Neural cell (in vitro differentiated cells): ENCODE measurements at regions not wholly inside any gene's neighbourhood (a gene's known extent, or its start where the extent isn't known, plus 50 kb on each side); places are given as distances from the start of the nearest gene placed in this dataset.

Source experiments
- H2AFZ ChIP-seq: fragments of 200-600, 300-800 bp; sonication (generic), shearing (Covaris generic); 2 replicates; pipeline ENCODE4 v1.6.0; 2014; ENCODE audit warnings: low read depth, mild to moderate bottlenecking, antibody characterized with exemption, low read length, moderate library complexity
- H3F3A ChIP-seq: fragments of 200-600 bp; shearing (Covaris generic); 2 replicates; pipeline ENCODE4 v1.6.1; 2016; ENCODE audit warnings: mild to moderate bottlenecking, moderate library complexity, mixed read lengths, antibody characterized with exemption, low read length; ENCODE audit not compliant: insufficient read depth, poor library complexity, severe bottlenecking
- H3K27ac ChIP-seq: fragments of 200-600, 300-800 bp; sonication (generic), shearing (Covaris generic); 2 replicates; pipeline ENCODE4 v1.5.1; 2014; ENCODE audit warnings: mild to moderate bottlenecking, low read length, moderate library complexity
- H3K27me3 ChIP-seq: fragments of 300-800, 200-600 bp; sonication (generic), shearing (Covaris generic); 2 replicates; pipeline ENCODE4 v1.6.0; 2014; ENCODE audit warnings: mild to moderate bottlenecking, low read depth, low read length, moderate library complexity; ENCODE audit not compliant: insufficient read depth
- H3K36me3 ChIP-seq: fragments of 300-800, 200-600 bp; sonication (generic), shearing (Covaris generic); 2 replicates; pipeline ENCODE4 v1.5.1; 2014; ENCODE audit warnings: mild to moderate bottlenecking, antibody characterized with exemption, low read length, moderate library complexity; ENCODE audit not compliant: insufficient read depth
- H3K4me2 ChIP-seq: fragments of 300-800, 200-600 bp; sonication (generic), shearing (Covaris generic); 2 replicates; pipeline ENCODE4 v1.6.0; 2014; ENCODE audit warnings: mild to moderate bottlenecking, low read length
- H3K4me3 ChIP-seq: fragments of 300-800, 200-600 bp; sonication (generic), shearing (Covaris generic); 2 replicates; pipeline ENCODE4 v1.5.1; 2014; ENCODE audit warnings: mild to moderate bottlenecking, low read length, moderate library complexity
- H3K79me2 ChIP-seq: fragments of 200-600 bp; shearing (Covaris generic); replicated peaks from 2 replicates; pipeline ENCODE4 v1.6.0; 2014; ENCODE audit warnings: mild to moderate bottlenecking, low read length, moderate library complexity; ENCODE audit not compliant: insufficient read depth
- H3K9ac ChIP-seq: fragments of 300-800, 200-600 bp; sonication (generic), shearing (Covaris generic); 2 replicates; pipeline ENCODE4 v1.6.1; 2016; ENCODE audit warnings: mild to moderate bottlenecking, low read length, mixed read lengths
- H3K9me2 ChIP-seq: fragments of 200-600 bp; shearing (Covaris generic); 2 replicates; pipeline ENCODE4 v1.6.1; 2016; ENCODE audit warnings: mild to moderate bottlenecking, low read length, mixed read lengths; ENCODE audit not compliant: insufficient read depth
- H3K9me3 ChIP-seq: fragments of 200-600, 300-800 bp; sonication (generic), shearing (Covaris generic); 2 replicates; pipeline ENCODE4 v1.6.1; 2016; ENCODE audit warnings: mild to moderate bottlenecking, mixed run types, low read length, moderate library complexity, mixed read lengths
- H4K20me1 ChIP-seq: fragments of 200-600 bp; shearing (Covaris generic); 2 replicates; pipeline ENCODE4 v1.6.1; 2016; ENCODE audit warnings: mild to moderate bottlenecking, mixed run types; ENCODE audit not compliant: insufficient read depth
- EP300 ChIP-seq: fragments of 450-650 bp; conservative IDR thresholded peaks from 2 replicates; pipeline ENCODE4 v1.6.1; 2014; ENCODE audit warnings: antibody characterized with exemption, mild to moderate bottlenecking, moderate library complexity; ENCODE audit not compliant: poor library complexity, severe bottlenecking
- EZH2 ChIP-seq: fragments of 200-600, 300-800 bp; shearing (Covaris generic), sonication (generic); IDR thresholded peaks from 2 replicates; pipeline ENCODE4 v1.6.1; 2014; ENCODE audit warnings: antibody characterized with exemption, low read length, borderline replicate concordance, mild to moderate bottlenecking; ENCODE audit not compliant: insufficient read depth, poor library complexity, severe bottlenecking
- MXI1 ChIP-seq: fragments of 450-650 bp; conservative IDR thresholded peaks from 2 replicates; pipeline ENCODE4 v1.6.1; 2014; ENCODE audit warnings: antibody characterized with exemption, mild to moderate bottlenecking; ENCODE audit not compliant: poor library complexity, severe bottlenecking
- POLR2AphosphoS5 ChIP-seq: IDR thresholded peaks from 2 replicates; pipeline ENCODE4 v1.6.1; 2012
- RAD21 ChIP-seq: fragments of 450-650 bp; conservative IDR thresholded peaks from 2 replicates; pipeline ENCODE4 v1.6.1; 2014; ENCODE audit warnings: antibody characterized with exemption, mild to moderate bottlenecking, moderate library complexity
- SMC3 ChIP-seq: fragments of 450-650 bp; conservative IDR thresholded peaks from 2 replicates; pipeline ENCODE4 v1.6.1; 2014; ENCODE audit warnings: antibody characterized with exemption, mild to moderate bottlenecking, moderate library complexity; ENCODE audit not compliant: poor library complexity
- TAF1 ChIP-seq: IDR thresholded peaks from 2 replicates; pipeline ENCODE4 v1.6.1; 2012; ENCODE audit warnings: low read depth
- TF ChIP-seq, protein P1 (sequence below): IDR thresholded peaks from 2 replicates; pipeline ENCODE4 v1.6.1; 2012; ENCODE audit warnings: borderline replicate concordance
- TF ChIP-seq, protein P2 (sequence below): fragments of 450-650 bp; IDR thresholded peaks from 2 replicates; pipeline ENCODE4 v1.5.1; 2014; ENCODE audit warnings: antibody characterized with exemption, mild to moderate bottlenecking, moderate library complexity; ENCODE audit not compliant: poor library complexity, severe bottlenecking

DNA sequence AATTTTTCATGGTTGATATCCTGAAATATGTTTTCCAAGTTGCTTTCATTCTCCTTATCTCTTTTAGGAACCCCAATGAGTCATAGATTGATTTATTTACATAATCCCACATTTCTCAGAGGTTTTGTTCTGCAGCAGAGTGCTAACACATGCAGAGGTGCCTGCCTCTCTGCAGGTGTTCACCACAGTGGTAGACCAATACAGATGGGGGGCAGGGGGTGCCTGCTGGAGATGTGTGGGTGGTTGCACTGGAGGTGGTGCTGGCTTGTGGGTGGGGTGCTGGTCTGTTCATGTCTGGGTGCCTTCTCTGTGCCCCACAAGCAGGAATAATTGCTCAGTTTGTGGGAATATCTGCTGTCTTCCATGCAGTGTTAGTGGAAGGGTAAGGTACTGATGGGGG, 131.1 kb downstream of the JRKL start:
- Histone ChIP-seq H3K4me3 (no peak overlapping the region), H2AFZ (no peak overlapping the region), H3K4me2 (no peak overlapping the region), H3K9ac (no peak overlapping the region), H4K20me1 (no peaks in the 10 kb centered on the region), H3K79me2 (no peaks in the 10 kb centered on the region), H3K9me2 (no peaks in the 10 kb centered on the region), H3K9me3 (peaks cover 4% of the 10 kb centered on the region), H3F3A (no peaks in the 10 kb centered on the region), H3K27ac (no peak overlapping the region), H3K36me3 (no peaks in the 10 kb centered on the region), H3K27me3 (no peaks in the 10 kb centered on the region)
- no peak for TF ChIP-seq RAD21
- TF ChIP-seq, protein P1, sequence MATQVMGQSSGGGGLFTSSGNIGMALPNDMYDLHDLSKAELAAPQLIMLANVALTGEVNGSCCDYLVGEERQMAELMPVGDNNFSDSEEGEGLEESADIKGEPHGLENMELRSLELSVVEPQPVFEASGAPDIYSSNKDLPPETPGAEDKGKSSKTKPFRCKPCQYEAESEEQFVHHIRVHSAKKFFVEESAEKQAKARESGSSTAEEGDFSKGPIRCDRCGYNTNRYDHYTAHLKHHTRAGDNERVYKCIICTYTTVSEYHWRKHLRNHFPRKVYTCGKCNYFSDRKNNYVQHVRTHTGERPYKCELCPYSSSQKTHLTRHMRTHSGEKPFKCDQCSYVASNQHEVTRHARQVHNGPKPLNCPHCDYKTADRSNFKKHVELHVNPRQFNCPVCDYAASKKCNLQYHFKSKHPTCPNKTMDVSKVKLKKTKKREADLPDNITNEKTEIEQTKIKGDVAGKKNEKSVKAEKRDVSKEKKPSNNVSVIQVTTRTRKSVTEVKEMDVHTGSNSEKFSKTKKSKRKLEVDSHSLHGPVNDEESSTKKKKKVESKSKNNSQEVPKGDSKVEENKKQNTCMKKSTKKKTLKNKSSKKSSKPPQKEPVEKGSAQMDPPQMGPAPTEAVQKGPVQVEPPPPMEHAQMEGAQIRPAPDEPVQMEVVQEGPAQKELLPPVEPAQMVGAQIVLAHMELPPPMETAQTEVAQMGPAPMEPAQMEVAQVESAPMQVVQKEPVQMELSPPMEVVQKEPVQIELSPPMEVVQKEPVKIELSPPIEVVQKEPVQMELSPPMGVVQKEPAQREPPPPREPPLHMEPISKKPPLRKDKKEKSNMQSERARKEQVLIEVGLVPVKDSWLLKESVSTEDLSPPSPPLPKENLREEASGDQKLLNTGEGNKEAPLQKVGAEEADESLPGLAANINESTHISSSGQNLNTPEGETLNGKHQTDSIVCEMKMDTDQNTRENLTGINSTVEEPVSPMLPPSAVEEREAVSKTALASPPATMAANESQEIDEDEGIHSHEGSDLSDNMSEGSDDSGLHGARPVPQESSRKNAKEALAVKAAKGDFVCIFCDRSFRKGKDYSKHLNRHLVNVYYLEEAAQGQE = no peak
- TF ChIP-seq, protein P2, sequence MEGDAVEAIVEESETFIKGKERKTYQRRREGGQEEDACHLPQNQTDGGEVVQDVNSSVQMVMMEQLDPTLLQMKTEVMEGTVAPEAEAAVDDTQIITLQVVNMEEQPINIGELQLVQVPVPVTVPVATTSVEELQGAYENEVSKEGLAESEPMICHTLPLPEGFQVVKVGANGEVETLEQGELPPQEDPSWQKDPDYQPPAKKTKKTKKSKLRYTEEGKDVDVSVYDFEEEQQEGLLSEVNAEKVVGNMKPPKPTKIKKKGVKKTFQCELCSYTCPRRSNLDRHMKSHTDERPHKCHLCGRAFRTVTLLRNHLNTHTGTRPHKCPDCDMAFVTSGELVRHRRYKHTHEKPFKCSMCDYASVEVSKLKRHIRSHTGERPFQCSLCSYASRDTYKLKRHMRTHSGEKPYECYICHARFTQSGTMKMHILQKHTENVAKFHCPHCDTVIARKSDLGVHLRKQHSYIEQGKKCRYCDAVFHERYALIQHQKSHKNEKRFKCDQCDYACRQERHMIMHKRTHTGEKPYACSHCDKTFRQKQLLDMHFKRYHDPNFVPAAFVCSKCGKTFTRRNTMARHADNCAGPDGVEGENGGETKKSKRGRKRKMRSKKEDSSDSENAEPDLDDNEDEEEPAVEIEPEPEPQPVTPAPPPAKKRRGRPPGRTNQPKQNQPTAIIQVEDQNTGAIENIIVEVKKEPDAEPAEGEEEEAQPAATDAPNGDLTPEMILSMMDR = no peak
- no peak for TF ChIP-seq EP300
- TF ChIP-seq MXI1 = no peak
- TF ChIP-seq POLR2AphosphoS5 = no peak
- no peak for TF ChIP-seq EZH2
- no peak for TF ChIP-seq TAF1

DNA sequence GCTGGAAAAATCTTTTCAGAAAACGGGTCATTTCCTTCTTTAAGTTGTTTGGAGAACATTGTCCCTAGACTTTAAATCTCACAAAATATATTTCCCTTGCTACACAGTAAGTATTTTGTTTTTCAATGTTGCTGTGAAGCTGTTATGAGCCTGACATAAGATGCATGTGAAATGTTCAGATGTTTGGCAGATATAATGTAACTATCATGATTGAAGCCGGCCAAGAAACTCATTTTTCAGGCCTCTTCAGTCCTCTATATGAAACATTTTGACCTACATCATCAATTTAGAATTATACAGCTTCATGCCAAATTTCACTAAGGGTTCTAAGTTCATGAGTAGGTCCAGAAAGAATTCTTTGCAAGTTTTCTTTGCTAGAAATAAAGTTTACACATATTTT, 133.8 kb downstream of the JRKL start:
- TF ChIP-seq EZH2 (no peak), POLR2AphosphoS5 (no peak), RAD21 (no peak), EP300 (no peak), MXI1 (no peak), SMC3 (no peak), TAF1 (no peak)
- TF ChIP-seq, protein P1 = no peak
- TF ChIP-seq, protein P2 = no peak
- H3K9me2 ChIP-seq = no peaks in the 10 kb centered on the region
- no peak overlapping the region for H3K9ac ChIP-seq
- H3K79me2 ChIP-seq = no peaks in the 10 kb centered on the region
- no peak overlapping the region for H2AFZ ChIP-seq
- no peak overlapping the region for H3K4me3 ChIP-seq
- H3F3A ChIP-seq = no peaks in the 10 kb centered on the region
- H3K4me2 ChIP-seq = no peak overlapping the region
- no peaks in the 10 kb centered on the region for H3K36me3 ChIP-seq
- H3K9me3 ChIP-seq = peaks cover 4% of the 10 kb centered on the region
- H4K20me1 ChIP-seq = no peaks in the 10 kb centered on the region
- H3K27me3 ChIP-seq = no peaks in the 10 kb centered on the region
- H3K27ac ChIP-seq = no peak overlapping the region
